ENCODE measurements at regions not wholly inside any gene's neighbourhood (a gene's known extent, or its start where the extent isn't known, plus 50 kb on each side); places are given as distances from the start of the nearest gene placed in this dataset.

- intact Hi-C loops (cut with micrococcal nuclease; ENCODE audit: unreplicated experiment), result no loop called here
- H3K9me2 ChIP-seq (ENCODE audit: insufficient read depth, low read length), result no peaks in the 10 kb centered on the region
- no peaks in the 10 kb centered on the region for H3K36me3 ChIP-seq (ENCODE audit: insufficient read depth, low read length)
- H3K9me3 ChIP-seq (ENCODE audit: low read length), result no peaks in the 10 kb centered on the region
- TF ChIP-seq CTCF (conservative IDR thresholded peaks at IDR 0.05; ENCODE audit: low read length) (no peak), EZH2phosphoT487 (IDR thresholded peaks at IDR 0.05; ENCODE audit: borderline replicate concordance, low read depth, low read length) (no peak)
- CTCF ChIA-PET (ENCODE audit: unreplicated experiment), result no interaction called here
- no peaks in the 10 kb centered on the region for H3K4me1 ChIP-seq (ENCODE audit: insufficient read depth, low read length, poor library complexity, severe bottlenecking)
- no peak overlapping the region for H3K27ac ChIP-seq (ENCODE audit: low read depth, low read length, poor library complexity, severe bottlenecking)
- no peaks in the 10 kb centered on the region for H3K79me2 ChIP-seq (ENCODE audit: insufficient read depth, low read depth, low read length)
- DNase-seq (ENCODE audit: low spot score), result no peak
- no peak overlapping the region for H2AFZ ChIP-seq (ENCODE audit: low read length)
- H3K4me2 ChIP-seq (ENCODE audit: low read length), result no peak overlapping the region
- POLR2A ChIA-PET, result no interaction called here
- no peaks in the 10 kb centered on the region for H4K20me1 ChIP-seq (ENCODE audit: insufficient read depth, low read length)
- no TSS peak for BruUV-seq (replicated peaks)
- H3K4me3 ChIP-seq (ENCODE audit: low read depth, low read length, poor library complexity, severe bottlenecking), result no peak overlapping the region
These were observed 381.9 kb downstream of the CDK5RAP2 start for GRCh38 chr9:120198027-120198426.

GRCh38 chr9:120197605-120198004 lies 382.4 kb downstream of the CDK5RAP2 start:
- Histone ChIP-seq H3K9me3 (ENCODE audit: low read length) (no peaks in the 10 kb centered on the region), H3K9me2 (ENCODE audit: insufficient read depth, low read length) (no peaks in the 10 kb centered on the region), H3K36me3 (ENCODE audit: insufficient read depth, low read length) (no peaks in the 10 kb centered on the region), H2AFZ (ENCODE audit: low read length) (no peak overlapping the region), H4K20me1 (ENCODE audit: insufficient read depth, low read length) (no peaks in the 10 kb centered on the region), H3K4me3 (ENCODE audit: low read depth, low read length, poor library complexity, severe bottlenecking) (no peak overlapping the region), H3K79me2 (ENCODE audit: insufficient read depth, low read depth, low read length) (no peaks in the 10 kb centered on the region), H3K27ac (ENCODE audit: low read depth, low read length, poor library complexity, severe bottlenecking) (no peak overlapping the region), H3K4me1 (ENCODE audit: insufficient read depth, low read length, poor library complexity, severe bottlenecking) (no peaks in the 10 kb centered on the region), H3K4me2 (ENCODE audit: low read length) (no peak overlapping the region)
- POLR2A ChIA-PET, result no interaction called here
- DNase-seq (ENCODE audit: low spot score), result no peak
- TF ChIP-seq EZH2phosphoT487 (IDR thresholded peaks at IDR 0.05; ENCODE audit: borderline replicate concordance, low read depth, low read length) (no peak), CTCF (conservative IDR thresholded peaks at IDR 0.05; ENCODE audit: low read length) (no peak)
- CTCF ChIA-PET (ENCODE audit: unreplicated experiment), result no interaction called here
- no TSS peak for BruUV-seq (replicated peaks)
- intact Hi-C loops (cut with micrococcal nuclease; ENCODE audit: unreplicated experiment), result no loop called here

GRCh38 chr9:120191141-120191540 lies 388.8 kb downstream of the CDK5RAP2 start:
- ChIA-PET CTCF (ENCODE audit: unreplicated experiment) (no interaction called here), POLR2A (no interaction called here)
- no TSS peak for BruUV-seq (replicated peaks)
- Histone ChIP-seq H3K9me3 (ENCODE audit: low read length) (no peaks in the 10 kb centered on the region), H4K20me1 (ENCODE audit: insufficient read depth, low read length) (no peaks in the 10 kb centered on the region), H2AFZ (ENCODE audit: low read length) (no peak overlapping the region), H3K36me3 (ENCODE audit: insufficient read depth, low read length) (no peaks in the 10 kb centered on the region), H3K9me2 (ENCODE audit: insufficient read depth, low read length) (no peaks in the 10 kb centered on the region), H3K4me1 (ENCODE audit: insufficient read depth, low read length, poor library complexity, severe bottlenecking) (peaks cover 10% of the 10 kb centered on the region), H3K4me3 (ENCODE audit: low read depth, low read length, poor library complexity, severe bottlenecking) (no peak overlapping the region), H3K27ac (ENCODE audit: low read depth, low read length, poor library complexity, severe bottlenecking) (no peak overlapping the region), H3K79me2 (ENCODE audit: insufficient read depth, low read depth, low read length) (no peaks in the 10 kb centered on the region), H3K4me2 (ENCODE audit: low read length) (no peak overlapping the region)
- no peak for DNase-seq (ENCODE audit: low spot score)
- TF ChIP-seq CTCF (conservative IDR thresholded peaks at IDR 0.05; ENCODE audit: low read length), result no peak
- TF ChIP-seq EZH2phosphoT487 (IDR thresholded peaks at IDR 0.05; ENCODE audit: borderline replicate concordance, low read depth, low read length), result no peak
- intact Hi-C loops (cut with micrococcal nuclease; ENCODE audit: unreplicated experiment), result no loop called here

Measured in OCI-LY7 (cell line).